Ascending aorta (tissue), 2 donors: ENCODE measurements at regions not wholly inside any gene's neighbourhood (a gene's known extent, or its start where the extent isn't known, plus 50 kb on each side); places are given as distances from the start of the nearest gene placed in this dataset.

Experiments used
- DNase-seq, 2 donors: peaks; one replicate each; pipeline ENCODE4 v3.0.0-alpha.2; 2019; ENCODE audit warnings: low spot score in 2 of 2
- H3K27ac ChIP-seq, 2 donors: fragments of 200-600 bp; sonication (generic); one replicate each; pipeline ENCODE4 v1.5.1; 2016 to 2017; ENCODE audit warnings: mild to moderate bottlenecking in 1 of 2
- H3K27me3 ChIP-seq: fragments of 200-600 bp; sonication (generic); one replicate; pipeline ENCODE4 v1.5.1; 2017
- H3K36me3 ChIP-seq, 2 donors: fragments of 200-600 bp; sonication (generic); one replicate each; pipeline ENCODE4 v1.5.1; 2016
- H3K4me1 ChIP-seq, 2 donors: fragments of 200-600 bp; sonication (generic); one replicate each; pipeline ENCODE4 v1.5.1; 2016 to 2017; ENCODE audit warnings: mild to moderate bottlenecking in 1 of 2
- H3K4me3 ChIP-seq, 2 donors: fragments of 200-600 bp; sonication (generic); one replicate each; pipeline ENCODE4 v1.5.1; 2016 to 2017; ENCODE audit warnings: mild to moderate bottlenecking in 1 of 2
- H3K9me3 ChIP-seq, 2 donors: fragments of 200-600 bp; sonication (generic); one replicate each; pipeline ENCODE4 v1.5.1; 2016
- intact Hi-C: fragments of 100-400 bp; cut with DNase I; formaldehyde crosslinking; loops from one replicate; pipeline ENCODE4 v1.15.1; 2023
- TF ChIP-seq, protein P1 (sequence below), 3 experiments: fragments of 200-600 bp in 2 of 3; fragments of 450-650 bp in 1 of 3; sonication (generic) in 2 of 3; IDR thresholded peaks; one replicate each; pipeline ENCODE4 v1.5.1; 2016 to 2019; ENCODE audit warnings: antibody characterized with exemption in 3 of 3, mild to moderate bottlenecking in 1 of 3, moderate library complexity in 1 of 3

- DNase-seq = no peak
- Histone ChIP-seq H3K27me3 (no peaks in the 10 kb centered on the region), H3K9me3 (no peaks in the 10 kb centered on the region), H3K4me3 (no peak overlapping the region), H3K27ac (no peak overlapping the region), H3K4me1 (no peaks in the 10 kb centered on the region), H3K36me3 (no peaks in the 10 kb centered on the region)
- intact Hi-C loops = no loop called here
- TF ChIP-seq, protein P1, sequence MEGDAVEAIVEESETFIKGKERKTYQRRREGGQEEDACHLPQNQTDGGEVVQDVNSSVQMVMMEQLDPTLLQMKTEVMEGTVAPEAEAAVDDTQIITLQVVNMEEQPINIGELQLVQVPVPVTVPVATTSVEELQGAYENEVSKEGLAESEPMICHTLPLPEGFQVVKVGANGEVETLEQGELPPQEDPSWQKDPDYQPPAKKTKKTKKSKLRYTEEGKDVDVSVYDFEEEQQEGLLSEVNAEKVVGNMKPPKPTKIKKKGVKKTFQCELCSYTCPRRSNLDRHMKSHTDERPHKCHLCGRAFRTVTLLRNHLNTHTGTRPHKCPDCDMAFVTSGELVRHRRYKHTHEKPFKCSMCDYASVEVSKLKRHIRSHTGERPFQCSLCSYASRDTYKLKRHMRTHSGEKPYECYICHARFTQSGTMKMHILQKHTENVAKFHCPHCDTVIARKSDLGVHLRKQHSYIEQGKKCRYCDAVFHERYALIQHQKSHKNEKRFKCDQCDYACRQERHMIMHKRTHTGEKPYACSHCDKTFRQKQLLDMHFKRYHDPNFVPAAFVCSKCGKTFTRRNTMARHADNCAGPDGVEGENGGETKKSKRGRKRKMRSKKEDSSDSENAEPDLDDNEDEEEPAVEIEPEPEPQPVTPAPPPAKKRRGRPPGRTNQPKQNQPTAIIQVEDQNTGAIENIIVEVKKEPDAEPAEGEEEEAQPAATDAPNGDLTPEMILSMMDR (IDR thresholded peaks at IDR 0.05) = no peak
These were observed 421.7 kb downstream of the PCNX1 start for GRCh38 chr14:71328954-71329353.

DNA sequence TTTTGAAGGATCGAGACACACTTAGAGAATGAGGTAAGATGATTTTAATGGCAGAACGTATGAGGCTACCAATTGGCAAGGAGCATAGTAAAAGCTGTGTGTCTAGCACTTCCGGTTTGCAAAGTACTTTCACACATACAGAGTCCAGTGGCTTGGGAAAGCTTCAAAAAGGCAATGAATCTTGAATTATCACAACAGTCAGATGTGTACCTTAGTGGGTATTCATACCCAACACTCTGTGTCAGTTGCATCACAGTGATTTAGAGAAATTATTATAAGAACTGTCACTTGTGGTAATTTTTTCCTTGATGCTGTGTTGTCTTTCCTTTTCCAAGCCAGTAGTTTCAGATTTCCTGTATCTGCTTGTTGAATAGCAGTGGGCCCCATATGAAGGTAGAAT is 424.1 kb downstream of the PCNX1 start:
- TF ChIP-seq, protein P1 (IDR thresholded peaks at IDR 0.05) = no peak
- intact Hi-C loops = no loop called here
- DNase-seq = no peak
- Histone ChIP-seq H3K36me3 (no peaks in the 10 kb centered on the region), H3K9me3 (no peaks in the 10 kb centered on the region), H3K27me3 (no peaks in the 10 kb centered on the region), H3K27ac (no peak overlapping the region), H3K4me3 (no peak overlapping the region), H3K4me1 (no peaks in the 10 kb centered on the region)

DNA sequence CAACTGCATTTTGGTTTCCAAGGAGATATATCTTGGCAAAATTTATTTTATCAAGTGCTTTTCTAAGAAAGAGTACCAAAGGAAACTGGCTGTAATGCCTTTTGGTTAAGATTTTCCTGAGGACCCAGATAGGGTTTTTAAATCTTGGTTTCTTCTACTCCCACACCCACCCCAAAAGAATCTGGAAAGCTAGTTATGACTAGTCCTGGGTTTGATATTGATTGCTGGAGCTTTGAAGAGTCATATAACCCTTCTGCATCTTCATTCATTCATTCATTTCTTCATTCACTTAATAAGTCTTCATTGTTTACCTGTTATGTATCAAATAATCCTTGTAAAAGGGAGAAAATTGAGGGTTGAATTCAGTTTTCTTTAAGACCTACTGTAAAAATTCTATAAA is 425.2 kb downstream of the PCNX1 start:
- intact Hi-C loops = no loop called here
- H3K36me3 ChIP-seq = no peaks in the 10 kb centered on the region
- no peaks in the 10 kb centered on the region for H3K9me3 ChIP-seq
- TF ChIP-seq, protein P1 (IDR thresholded peaks at IDR 0.05) = no peak
- no peaks in the 10 kb centered on the region for H3K4me1 ChIP-seq
- H3K27ac ChIP-seq = no peak overlapping the region
- no peak for DNase-seq
- no peaks in the 10 kb centered on the region for H3K27me3 ChIP-seq
- no peak overlapping the region for H3K4me3 ChIP-seq

DNA sequence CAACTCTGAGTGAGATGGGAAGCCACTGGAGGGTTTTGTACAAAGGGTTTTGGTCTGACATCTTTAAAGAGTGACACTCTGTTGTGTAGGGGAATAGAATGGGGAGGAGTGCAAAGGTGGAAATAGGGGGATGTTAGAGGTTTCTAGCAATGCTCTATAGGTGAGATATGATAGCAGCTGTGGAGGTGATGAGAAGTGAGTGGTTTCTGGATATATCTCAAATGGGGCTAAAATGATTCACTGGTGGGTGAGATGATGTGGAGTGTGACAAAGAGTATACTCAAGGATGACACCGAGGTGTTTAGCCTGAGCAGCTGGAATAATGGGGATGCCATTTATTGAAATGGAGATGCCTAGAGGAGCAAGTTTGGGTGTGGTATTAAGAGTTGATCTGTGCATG is 426.4 kb downstream of the PCNX1 start:
- H3K9me3 ChIP-seq = no peaks in the 10 kb centered on the region
- H3K4me1 ChIP-seq = no peaks in the 10 kb centered on the region
- intact Hi-C loops = no loop called here
- H3K4me3 ChIP-seq = no peak overlapping the region
- H3K27ac ChIP-seq = no peak overlapping the region
- H3K27me3 ChIP-seq = no peaks in the 10 kb centered on the region
- DNase-seq = no peak
- TF ChIP-seq, protein P1 (IDR thresholded peaks at IDR 0.05) = no peak
- no peaks in the 10 kb centered on the region for H3K36me3 ChIP-seq

GRCh38 chr14:71336489-71337192 is 429.4 kb downstream of the PCNX1 start:
- Histone ChIP-seq H3K27ac (no peak overlapping the region), H3K36me3 (no peaks in the 10 kb centered on the region), H3K27me3 (no peaks in the 10 kb centered on the region), H3K9me3 (no peaks in the 10 kb centered on the region), H3K4me1 (no peaks in the 10 kb centered on the region), H3K4me3 (no peak overlapping the region)
- intact Hi-C loops = no loop called here
- DNase-seq = no peak
- TF ChIP-seq, protein P1 (IDR thresholded peaks at IDR 0.05) = no peak

DNA sequence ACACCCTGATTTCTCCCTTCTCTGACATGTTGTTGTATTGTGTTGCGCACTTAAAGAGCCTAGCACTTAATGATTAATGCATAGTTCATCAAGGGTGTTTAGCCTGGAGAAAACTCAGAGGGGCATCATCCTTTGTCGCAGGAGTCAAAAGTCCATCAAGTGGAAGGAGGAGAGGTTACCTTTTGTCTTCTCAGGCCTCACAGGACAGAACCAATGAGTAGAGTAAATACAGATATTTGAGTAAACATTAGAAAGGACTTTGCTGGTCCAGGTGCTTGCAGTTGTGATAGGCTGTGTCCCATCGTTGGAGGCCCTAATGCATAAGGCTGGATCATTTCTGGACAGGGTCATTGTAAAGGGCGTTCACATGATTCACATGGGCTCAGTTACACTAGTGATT is 430.9 kb downstream of the PCNX1 start:
- Histone ChIP-seq H3K9me3 (no peaks in the 10 kb centered on the region), H3K36me3 (no peaks in the 10 kb centered on the region), H3K27me3 (no peaks in the 10 kb centered on the region), H3K27ac (no peak overlapping the region), H3K4me3 (no peak overlapping the region), H3K4me1 (peaks cover 0 to 2% of the 10 kb centered on the region in 2 donors)
- TF ChIP-seq, protein P1 (IDR thresholded peaks at IDR 0.05) = no peak
- DNase-seq = no peak
- intact Hi-C loops = no loop called here
